Neuron (in vitro differentiated cells): ENCODE measurements at regions not wholly inside any gene's neighbourhood (a gene's known extent, or its start where the extent isn't known, plus 50 kb on each side); places are given as distances from the start of the nearest gene placed in this dataset.

Experiments
- H2AFZ ChIP-seq: one replicate; pipeline ENCODE4 v1.6.1; 2013; ENCODE audit warnings: low read depth, mild to moderate bottlenecking, inconsistent platforms, low read length, moderate library complexity
- H3K27me3 ChIP-seq: one replicate; pipeline ENCODE4 v1.6.1; 2013; ENCODE audit warnings: low read length; ENCODE audit not compliant: insufficient read depth
- H3K36me3 ChIP-seq: one replicate; pipeline ENCODE4 v1.6.1; 2013; ENCODE audit warnings: low read length; ENCODE audit not compliant: insufficient read depth
- H3K4me1 ChIP-seq: one replicate; pipeline ENCODE4 v1.6.1; 2013; ENCODE audit warnings: low read length; ENCODE audit not compliant: insufficient read depth
- H3K4me3 ChIP-seq: 2 replicates; pipeline ENCODE4 v1.5.1; 2013; ENCODE audit warnings: mild to moderate bottlenecking, low read length, moderate library complexity
- H3K9me3 ChIP-seq: one replicate; pipeline ENCODE4 v1.6.1; 2013; ENCODE audit warnings: low read length

DNA sequence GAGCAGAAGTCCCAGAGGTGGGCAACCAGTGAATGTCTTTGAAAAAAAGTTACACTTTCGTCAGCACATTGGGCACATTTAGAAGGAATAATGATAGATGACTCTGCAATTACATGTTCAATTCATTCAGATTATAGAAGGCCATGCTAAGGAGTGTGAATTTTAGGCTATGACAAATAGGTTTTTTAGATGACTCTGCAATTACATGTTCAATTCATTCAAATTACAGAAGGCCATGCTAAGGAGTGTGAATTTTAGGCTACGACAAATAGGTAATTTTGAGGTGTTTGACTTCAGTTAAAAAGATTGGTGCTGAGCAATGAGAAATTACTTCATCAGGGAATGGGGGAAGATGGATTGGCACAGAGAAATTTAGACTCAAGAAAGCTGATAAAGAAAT, 744.9 kb upstream of the MMS22L start:
- Histone ChIP-seq H2AFZ (no peak overlapping the region), H3K27me3 (no peaks in the 10 kb centered on the region), H3K9me3 (no peaks in the 10 kb centered on the region), H3K4me3 (no peak overlapping the region), H3K4me1 (no peaks in the 10 kb centered on the region), H3K36me3 (no peaks in the 10 kb centered on the region)

DNA sequence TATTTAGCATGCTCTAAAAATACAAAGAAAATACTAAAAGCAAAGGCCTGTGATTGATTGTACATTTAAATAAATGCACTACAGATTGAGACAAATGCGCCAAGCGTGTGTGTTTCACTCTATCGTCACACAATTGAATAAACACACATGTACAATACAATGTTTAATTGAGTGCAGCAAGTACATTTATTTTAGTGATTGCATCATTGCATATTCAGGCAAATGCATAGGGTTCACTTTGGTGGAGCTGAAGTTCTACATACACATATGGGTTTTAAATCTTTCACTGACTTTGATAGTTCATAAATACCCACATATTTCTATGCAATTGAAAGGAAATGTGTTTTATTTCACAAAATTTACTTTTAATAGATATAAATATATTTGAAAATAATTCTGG, 750.6 kb upstream of the MMS22L start:
- peaks cover 11% of the 10 kb centered on the region for H3K4me1 ChIP-seq
- H3K4me3 ChIP-seq: no peak overlapping the region
- no peaks in the 10 kb centered on the region for H3K27me3 ChIP-seq
- no peaks in the 10 kb centered on the region for H3K36me3 ChIP-seq
- H3K9me3 ChIP-seq: no peaks in the 10 kb centered on the region
- H2AFZ ChIP-seq: no peak overlapping the region

DNA sequence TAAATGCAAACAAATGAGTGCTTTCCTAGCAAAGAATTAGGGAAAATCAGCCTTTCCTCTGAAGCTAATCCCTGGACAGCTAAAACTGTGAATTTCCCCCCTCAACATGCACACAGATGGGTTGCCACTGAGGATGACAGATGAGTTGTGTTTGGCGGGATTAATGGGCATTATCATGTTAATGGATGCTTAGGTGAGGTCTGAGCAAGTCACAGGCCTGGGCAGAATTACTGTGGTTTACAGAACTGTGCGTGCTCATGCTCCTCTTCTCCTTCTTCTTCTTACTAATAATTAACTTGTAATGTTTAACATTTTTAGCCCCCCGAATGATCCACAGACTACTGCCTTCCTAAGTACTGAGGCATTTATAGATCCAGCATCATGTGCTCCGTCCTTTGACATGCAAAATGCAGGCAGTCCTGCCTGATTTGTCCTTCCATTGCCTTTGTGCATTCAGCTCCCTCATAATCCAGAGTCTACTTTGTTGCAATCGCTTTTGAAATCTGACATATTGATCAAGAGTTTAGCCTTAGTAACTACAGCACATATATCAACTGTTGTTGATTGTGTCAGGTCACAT, 753.4 kb upstream of the MMS22L start:
- Histone ChIP-seq H3K4me3 (peak overlapping the region; percentile 37), H3K4me1 (peaks cover 39% of the 10 kb centered on the region), H2AFZ (peak overlapping the region; percentile 21), H3K27me3 (no peaks in the 10 kb centered on the region), H3K9me3 (no peaks in the 10 kb centered on the region), H3K36me3 (no peaks in the 10 kb centered on the region)

DNA sequence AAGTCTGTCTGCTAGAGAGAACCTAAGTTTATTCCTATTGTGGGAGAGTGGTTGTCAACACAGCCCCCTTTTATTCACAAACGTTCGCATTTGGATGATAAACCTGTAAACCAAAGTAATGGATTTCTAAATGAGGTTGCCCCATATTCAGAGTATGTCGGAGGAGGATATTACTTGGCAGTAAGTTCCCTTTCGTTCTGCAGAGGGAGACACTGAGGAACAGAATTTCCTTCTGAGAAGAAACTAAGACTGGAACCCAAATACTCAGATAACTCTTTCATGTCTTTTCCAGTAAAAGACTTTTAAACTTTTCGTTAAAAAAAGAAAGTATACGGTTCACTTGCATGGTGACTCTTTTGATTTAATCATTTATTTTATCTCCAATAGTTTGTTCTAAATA, 754.6 kb upstream of the MMS22L start:
- H3K36me3 ChIP-seq: no peaks in the 10 kb centered on the region
- H3K27me3 ChIP-seq: no peaks in the 10 kb centered on the region
- H2AFZ ChIP-seq: no peak overlapping the region
- H3K4me3 ChIP-seq: no peak overlapping the region
- no peaks in the 10 kb centered on the region for H3K9me3 ChIP-seq
- H3K4me1 ChIP-seq: peaks cover 50% of the 10 kb centered on the region

DNA sequence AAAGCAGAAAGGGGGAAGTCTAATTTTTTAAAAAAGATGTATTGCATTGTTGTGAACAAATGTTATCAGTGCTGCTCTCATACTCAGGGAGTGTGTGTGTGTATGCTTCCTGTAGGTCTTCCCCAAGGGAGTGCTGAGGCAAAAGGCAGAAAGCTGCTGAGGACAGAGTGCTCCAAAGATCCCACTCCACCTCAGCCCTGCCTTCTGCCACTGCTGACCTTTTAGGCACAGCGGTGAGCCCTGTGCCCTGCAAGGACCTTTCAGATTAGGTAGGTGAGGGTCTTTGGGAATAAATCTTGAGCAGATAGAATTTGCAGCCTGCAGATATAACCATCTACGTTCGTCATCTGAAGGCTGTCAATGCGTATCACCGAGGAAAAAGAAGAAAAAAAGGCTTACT, 756.4 kb upstream of the MMS22L start:
- Histone ChIP-seq H3K27me3 (no peaks in the 10 kb centered on the region), H3K4me1 (peaks cover 68% of the 10 kb centered on the region), H3K9me3 (no peaks in the 10 kb centered on the region), H3K36me3 (no peaks in the 10 kb centered on the region), H3K4me3 (peak overlapping the region; percentile 37), H2AFZ (peak overlapping the region; percentile 7)

DNA sequence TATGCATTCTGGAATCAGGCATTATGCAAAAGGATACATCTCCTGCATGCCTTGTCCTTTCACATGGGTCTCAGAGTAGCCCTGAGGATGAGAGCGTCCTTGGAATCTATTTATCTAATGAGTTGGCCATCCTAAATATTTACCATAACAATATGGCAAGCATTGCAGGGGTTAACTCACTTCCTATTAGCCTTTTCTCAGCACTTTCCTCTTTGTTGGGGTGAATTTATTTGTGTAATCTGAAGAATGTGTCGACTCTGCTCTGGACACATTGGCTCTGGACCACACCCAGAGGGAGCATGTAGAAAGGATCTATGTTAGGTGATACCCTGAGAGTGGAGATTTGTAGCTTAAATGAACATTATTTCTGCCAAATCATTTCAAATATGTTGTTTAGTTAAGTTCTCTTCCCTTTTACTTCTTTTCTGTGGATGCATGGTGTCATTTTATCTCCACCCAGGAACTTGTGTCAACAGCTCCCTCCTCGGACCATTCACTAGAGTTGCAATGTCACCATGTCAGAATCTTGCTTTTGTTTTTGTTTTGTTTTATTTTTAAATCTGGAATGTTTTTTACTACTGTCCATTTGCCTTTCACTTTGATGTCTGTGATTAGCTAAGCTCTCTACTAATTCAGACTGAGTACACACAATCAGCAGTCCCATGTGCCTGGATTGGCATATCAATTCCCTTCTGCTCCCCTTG, 757.0 kb upstream of the MMS22L start:
- no peaks in the 10 kb centered on the region for H3K36me3 ChIP-seq
- peak overlapping the region; percentile 59 for H2AFZ ChIP-seq
- H3K27me3 ChIP-seq: no peaks in the 10 kb centered on the region
- peaks cover 74% of the 10 kb centered on the region for H3K4me1 ChIP-seq
- H3K9me3 ChIP-seq: no peaks in the 10 kb centered on the region
- H3K4me3 ChIP-seq: peak overlapping the region; percentile 37

DNA sequence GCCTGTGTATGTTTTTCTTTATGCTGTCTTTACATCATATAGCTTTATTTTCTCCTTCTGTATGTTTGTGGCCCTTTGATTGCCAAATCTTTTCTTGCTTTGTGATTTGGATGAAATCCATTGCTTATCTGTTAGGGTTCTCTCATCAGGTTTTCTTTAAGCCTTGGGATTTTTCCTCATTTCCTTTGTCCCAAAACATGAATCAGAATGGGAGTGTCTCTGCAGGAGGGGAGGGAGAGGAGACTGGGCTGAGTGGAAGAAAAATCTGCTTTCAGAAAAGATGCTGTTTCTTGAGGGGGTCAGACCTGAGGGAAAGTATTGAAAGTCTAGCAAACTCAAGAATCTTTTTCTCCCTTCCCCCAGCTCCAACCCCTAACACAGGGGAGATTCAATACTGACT, 758.0 kb upstream of the MMS22L start:
- Histone ChIP-seq H2AFZ (no peak overlapping the region), H3K4me3 (peak overlapping the region; percentile 26), H3K27me3 (no peaks in the 10 kb centered on the region), H3K36me3 (no peaks in the 10 kb centered on the region), H3K4me1 (peaks cover 79% of the 10 kb centered on the region), H3K9me3 (no peaks in the 10 kb centered on the region)

DNA sequence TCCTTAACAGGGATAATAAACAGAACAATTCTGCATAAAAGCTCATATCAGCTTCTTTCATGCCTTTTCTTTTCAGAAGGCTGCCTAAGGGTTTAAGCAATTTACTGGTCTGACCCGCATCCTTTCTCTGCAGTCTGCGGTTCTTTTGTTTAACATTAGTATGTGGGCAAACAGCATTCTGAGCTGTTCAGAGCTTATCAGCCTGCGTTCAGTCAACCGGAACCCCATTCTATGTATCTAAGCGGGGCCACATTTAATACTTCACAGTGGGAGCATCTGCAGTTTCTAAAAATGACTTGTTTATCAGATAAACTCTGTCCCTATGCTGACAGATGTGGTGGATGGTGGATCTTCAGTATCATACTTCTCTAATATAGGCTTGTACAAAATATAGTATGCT, 758.9 kb upstream of the MMS22L start:
- Histone ChIP-seq H3K9me3 (no peaks in the 10 kb centered on the region), H2AFZ (peak overlapping the region; percentile 34), H3K36me3 (no peaks in the 10 kb centered on the region), H3K4me3 (peak overlapping the region; percentile 26), H3K27me3 (no peaks in the 10 kb centered on the region), H3K4me1 (peaks cover 71% of the 10 kb centered on the region)

DNA sequence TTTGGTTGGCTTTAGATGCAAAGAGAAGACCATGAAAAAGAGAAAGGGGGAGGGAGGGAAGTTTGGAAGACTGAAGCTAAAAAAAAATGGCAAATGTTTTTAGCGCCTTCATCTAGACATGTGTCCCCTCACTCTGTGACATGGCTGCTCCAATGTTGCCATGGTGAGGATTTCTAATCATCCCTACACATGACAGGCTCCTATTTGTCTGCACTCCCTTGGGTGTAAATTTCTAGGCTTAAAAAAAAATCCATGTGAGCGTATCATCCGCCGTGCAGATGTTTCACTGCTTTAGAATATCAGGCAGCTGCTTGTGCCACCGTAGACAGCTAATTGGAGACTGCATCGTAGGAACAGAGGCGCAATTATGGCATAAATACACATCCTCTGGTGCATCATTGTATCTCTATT, 761.1 kb upstream of the MMS22L start:
- peaks cover 79% of the 10 kb centered on the region for H3K4me1 ChIP-seq

DNA sequence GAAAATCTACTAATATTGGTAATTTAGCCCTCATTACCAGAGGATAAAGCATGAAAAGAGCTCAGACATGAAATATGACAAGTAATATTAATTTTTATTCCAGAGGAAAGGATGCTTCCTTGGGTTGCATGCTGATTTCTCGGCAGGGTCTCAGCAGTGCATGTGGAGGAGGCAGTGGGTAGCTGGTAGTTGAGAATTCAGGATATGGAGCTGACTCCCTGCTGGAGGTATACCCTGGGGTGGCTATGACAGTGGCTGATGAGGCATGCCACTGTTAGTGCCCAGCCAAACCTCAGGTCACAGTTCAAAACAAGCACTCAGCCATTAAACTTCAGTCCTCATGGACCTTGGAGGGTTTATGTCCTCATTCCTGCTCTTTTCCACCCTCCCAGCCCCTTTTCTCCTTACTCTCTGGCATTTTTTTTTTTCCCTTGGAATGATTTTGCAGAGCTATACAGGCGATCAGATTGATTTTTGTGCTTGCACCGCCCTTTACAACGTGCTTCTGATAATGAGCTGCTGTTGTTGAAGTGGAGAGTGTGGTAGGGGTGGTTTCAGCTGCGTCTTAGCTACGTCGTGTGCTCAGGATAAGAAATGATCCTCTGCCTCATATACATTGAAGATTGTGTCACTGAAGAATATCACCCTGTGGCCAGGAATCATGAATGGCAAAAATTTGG, 761.9 kb upstream of the MMS22L start:
- H2AFZ ChIP-seq: peak overlapping the region; percentile 31
- H3K4me3 ChIP-seq: no peak overlapping the region
- H3K9me3 ChIP-seq: no peaks in the 10 kb centered on the region
- peaks cover 71% of the 10 kb centered on the region for H3K4me1 ChIP-seq
- no peaks in the 10 kb centered on the region for H3K36me3 ChIP-seq
- no peaks in the 10 kb centered on the region for H3K27me3 ChIP-seq

More for the DNA sequence above, 761.1 kb upstream of the MMS22L start:
- H3K4me3 ChIP-seq: peak overlapping the region; percentile 31
- H2AFZ ChIP-seq: no peak overlapping the region
- H3K27me3 ChIP-seq: no peaks in the 10 kb centered on the region
- H3K9me3 ChIP-seq: no peaks in the 10 kb centered on the region
- no peaks in the 10 kb centered on the region for H3K36me3 ChIP-seq

DNA sequence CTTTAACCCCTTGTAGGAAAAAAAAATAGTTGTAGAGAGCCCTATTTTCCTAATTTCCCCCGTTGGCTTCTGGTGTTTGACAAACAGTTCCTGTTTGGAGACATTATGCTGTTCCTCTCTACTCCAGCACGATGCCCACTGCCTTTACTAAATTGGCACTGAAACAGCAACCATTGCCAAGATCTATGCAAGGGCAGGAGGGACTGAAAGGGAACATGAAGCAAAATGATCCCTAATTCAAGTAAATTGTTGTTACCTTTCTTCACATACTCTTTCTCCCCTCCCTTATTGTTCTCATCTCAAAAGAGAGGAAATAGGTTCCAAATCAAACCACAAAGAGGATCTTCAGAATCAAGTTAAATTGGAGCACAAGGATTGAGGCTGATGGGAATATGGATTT, 764.1 kb upstream of the MMS22L start:
- no peak overlapping the region for H3K4me3 ChIP-seq
- H3K27me3 ChIP-seq: no peaks in the 10 kb centered on the region
- no peaks in the 10 kb centered on the region for H3K9me3 ChIP-seq
- no peak overlapping the region for H2AFZ ChIP-seq
- H3K4me1 ChIP-seq: peaks cover 49% of the 10 kb centered on the region
- no peaks in the 10 kb centered on the region for H3K36me3 ChIP-seq

DNA sequence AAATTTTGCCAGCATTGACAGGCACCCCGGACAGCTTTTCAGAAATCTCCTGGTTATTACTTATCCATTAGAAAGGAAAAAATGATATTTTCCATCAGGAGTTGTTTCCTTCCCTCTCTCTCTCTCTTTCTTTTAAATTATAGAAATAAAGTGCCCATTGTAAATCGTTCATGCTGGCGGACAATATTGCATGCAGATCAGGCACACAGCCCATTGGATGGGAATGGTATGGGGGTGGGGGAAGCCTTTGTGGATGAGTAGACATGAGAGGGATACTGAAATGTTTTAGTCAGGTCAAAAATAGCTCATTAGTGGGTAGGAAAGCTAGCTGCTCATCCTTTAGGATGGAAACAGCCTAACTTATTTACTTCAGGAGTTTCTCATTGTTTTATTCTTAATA, 764.9 kb upstream of the MMS22L start:
- Histone ChIP-seq H3K4me1 (peaks cover 42% of the 10 kb centered on the region), H3K27me3 (no peaks in the 10 kb centered on the region), H2AFZ (no peak overlapping the region)

DNA sequence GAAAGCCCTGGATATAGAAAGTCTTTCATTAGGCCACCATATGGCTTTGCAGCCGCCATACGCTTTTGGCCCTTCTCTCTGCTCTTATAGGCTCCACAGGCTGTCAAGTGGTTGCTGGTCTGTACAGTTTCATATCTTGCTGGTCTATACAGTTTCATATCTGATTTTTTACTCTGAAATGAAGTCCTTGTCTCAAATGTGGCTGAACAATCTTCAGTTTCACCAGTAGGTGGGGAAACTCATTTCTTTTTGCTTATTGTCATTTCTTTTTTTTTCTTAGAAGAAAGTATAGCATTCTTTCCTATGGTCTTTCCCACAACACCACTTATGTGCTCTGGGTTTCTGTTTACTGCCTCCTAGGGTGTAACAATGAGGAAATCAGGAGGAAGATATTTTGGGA, 771.4 kb upstream of the MMS22L start:
- Histone ChIP-seq H2AFZ (no peak overlapping the region), H3K36me3 (no peaks in the 10 kb centered on the region), H3K4me3 (no peak overlapping the region), H3K9me3 (no peaks in the 10 kb centered on the region), H3K4me1 (peaks cover 23% of the 10 kb centered on the region), H3K27me3 (no peaks in the 10 kb centered on the region)

More for the DNA sequence above, 764.9 kb upstream of the MMS22L start:
- H3K36me3 ChIP-seq: no peaks in the 10 kb centered on the region
- H3K4me3 ChIP-seq: no peak overlapping the region
- H3K9me3 ChIP-seq: no peaks in the 10 kb centered on the region
